Posterior cingulate gyrus (tissue), 11 donors: ENCODE measurements at regions not wholly inside any gene's neighbourhood (a gene's known extent, or its start where the extent isn't known, plus 50 kb on each side); places are given as distances from the start of the nearest gene placed in this dataset.

Experiments
- DNase-seq, 10 donors: peaks; one replicate each; pipeline versions ENCODE4 v3.0.0 to v3.0.0-alpha.2; 2020 to 2021; ENCODE audit warnings: mixed read lengths in 3 of 10
- intact Hi-C: fragments of 100-400 bp; cut with DNase I; formaldehyde crosslinking; loops from one replicate; pipeline ENCODE4 v1.15.1; 2023

DNA sequence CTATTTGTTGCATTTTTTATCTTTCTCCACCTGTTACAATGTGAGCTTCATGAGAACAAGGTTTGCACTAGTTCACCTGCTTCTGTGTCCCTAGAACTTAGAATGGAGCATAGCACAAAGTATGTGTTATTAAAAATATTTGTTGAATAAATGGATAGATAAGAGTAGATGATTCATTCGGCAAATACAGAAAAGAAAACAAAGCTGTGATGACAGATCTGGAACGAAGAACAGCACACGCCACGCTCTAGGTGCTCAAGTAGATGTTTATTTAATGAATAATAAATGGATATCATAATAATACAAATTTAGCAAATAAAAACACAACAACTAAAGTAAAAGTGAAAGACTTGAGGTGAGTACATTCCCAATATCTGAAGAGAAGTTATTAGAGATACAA is 273.1 kb downstream of the HAO1 start:
- intact Hi-C loops = no loop called here

DNA sequence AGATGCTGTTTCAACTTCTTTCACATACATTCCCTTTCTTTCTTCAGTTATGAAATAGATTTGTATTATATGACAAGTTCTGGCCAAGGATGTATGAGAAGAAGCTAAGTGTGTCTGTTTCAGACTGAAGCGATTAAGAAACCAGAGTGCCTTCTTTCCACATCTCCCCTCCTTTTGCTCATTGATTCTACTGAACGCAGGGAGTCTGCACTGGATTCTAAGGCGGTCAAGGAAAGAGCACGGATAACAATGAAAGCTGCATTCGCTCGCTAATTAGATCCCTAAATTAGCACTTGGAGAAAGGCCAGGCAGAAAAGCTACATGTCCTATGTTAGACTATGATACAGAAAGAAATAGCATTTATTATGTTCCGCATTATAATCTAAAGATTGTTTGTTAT is 267.7 kb downstream of the HAO1 start:
- DNase-seq = no peak
- intact Hi-C loops = no loop called here

More for the DNA sequence above, 273.1 kb downstream of the HAO1 start:
- no peak for DNase-seq

DNA sequence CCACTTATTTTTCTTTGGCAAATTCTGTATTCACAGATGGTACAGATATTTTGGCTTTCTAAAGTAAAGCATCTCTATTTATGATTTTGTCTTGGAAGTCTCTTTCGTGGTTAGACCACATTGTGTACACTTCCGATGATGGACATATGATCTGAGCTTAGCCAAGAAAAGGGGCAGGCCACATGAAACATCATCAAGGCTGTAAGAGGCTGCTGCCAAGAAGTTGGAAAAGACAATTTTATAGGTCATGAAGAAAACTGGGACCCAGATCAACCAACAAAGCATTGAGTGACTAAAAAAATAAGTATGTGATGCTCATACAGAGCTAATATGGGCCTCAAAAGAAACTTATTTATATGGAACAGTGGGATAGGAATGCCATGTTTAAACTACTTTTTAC is 266.4 kb downstream of the HAO1 start:
- intact Hi-C loops = no loop called here
- no peak for DNase-seq

DNA sequence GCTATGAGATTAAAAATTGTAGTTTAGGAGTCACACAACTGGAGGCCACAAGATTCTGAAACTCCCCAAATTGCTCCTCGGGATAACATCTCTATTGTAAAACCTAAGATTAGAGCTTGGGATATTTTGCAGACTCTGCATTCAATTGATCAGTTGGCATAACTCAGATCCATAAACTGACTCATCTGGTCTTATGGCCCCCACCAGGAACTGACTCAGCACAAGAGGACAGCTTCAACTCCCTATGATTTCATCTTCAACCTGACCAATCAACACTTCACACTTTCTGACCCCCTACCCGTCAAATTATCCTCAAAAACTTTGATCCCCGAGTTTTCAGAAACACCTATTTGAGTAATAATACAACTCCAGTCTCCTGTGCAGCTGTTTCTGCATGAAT is 257.3 kb downstream of the HAO1 start:
- intact Hi-C loops = no loop called here
- no peak for DNase-seq

DNA sequence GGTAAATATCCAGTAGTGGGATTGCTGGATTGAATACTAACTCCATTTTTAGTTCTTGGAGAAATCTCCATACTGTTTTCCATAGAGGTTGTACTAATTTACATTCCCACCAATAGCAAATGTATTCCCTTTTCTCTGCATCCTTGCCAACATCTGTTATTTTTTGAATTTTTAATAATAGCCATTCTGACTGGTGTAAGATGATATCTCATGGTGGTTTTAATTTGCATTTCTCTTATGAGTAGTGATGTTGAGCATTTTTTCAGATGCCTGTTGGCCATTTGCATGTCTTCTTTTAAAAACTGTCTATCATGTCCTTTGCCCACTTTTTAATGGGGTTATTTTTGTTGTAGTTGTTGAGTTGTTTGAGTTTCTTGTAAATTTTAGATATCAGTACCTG is 253.2 kb downstream of the HAO1 start:
- intact Hi-C loops = no loop called here
- DNase-seq = no peak

DNA sequence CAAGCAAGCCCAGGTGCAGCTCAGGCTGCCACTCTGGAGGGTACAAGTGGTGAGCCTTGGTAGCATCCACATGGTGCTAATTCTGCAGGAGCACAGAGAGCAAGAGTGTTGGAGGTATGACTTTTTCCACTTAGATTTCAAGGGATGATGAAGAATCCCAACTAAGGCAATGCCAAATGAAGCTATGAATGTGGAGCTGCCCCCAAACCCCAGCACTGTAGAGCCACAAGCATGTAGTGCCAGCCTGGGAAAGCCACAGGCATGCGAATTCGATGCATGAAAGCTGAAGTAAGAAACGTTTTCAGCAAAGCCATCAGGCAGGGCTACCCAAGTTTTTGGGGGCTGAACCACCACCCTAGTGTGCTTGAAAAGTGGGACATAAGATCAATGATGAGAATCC is 251.1 kb downstream of the HAO1 start:
- no peak for DNase-seq
- intact Hi-C loops = no loop called here

DNA sequence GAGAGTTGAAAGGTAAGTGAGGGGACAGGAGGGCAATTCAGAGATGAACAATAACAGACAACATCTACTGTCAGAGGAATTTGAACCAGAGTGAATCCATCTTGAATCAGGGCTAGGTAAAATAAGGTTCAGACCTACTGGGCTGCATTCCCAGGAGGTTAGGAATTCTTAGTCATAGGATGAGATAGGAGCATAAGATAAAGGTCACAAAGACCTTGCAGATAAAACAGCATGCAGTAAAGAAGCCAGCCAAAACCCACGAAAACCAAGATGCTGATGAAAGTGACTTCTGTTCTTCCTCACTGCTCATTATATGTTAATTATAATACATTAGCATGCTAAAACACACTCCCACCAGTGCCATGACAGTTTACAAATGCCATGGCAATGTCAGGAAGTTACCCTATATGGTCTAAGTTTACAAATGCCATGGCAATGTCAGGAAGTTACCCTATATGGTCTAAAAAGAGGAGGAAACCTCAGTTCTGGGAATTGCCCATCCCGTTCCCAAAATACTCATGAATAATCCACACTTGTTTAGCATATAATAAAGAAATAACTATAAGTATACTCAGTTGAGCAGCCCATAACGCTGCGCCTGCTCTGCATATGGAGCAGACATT is 248.5 kb downstream of the HAO1 start:
- intact Hi-C loops = no loop called here
- DNase-seq = no peak

DNA sequence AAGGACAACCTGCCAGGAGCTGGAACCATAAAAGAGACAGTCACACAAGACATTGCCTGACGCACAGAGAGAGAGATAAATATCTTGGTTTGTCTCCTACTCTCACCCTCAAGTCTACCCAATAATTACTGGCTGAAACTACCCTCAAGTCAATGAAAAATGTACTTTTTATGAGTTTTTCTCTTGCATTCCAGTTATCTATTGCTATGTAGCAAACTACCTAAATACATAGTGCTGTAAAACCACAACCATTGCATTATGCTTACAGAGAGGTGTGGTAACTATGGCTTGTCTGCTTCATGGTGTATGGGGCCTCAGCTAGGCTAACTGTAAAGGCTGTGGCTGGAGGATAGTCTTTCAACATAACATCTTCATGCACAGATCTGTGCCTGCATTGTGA is 247.8 kb downstream of the HAO1 start:
- no peak for DNase-seq

DNA sequence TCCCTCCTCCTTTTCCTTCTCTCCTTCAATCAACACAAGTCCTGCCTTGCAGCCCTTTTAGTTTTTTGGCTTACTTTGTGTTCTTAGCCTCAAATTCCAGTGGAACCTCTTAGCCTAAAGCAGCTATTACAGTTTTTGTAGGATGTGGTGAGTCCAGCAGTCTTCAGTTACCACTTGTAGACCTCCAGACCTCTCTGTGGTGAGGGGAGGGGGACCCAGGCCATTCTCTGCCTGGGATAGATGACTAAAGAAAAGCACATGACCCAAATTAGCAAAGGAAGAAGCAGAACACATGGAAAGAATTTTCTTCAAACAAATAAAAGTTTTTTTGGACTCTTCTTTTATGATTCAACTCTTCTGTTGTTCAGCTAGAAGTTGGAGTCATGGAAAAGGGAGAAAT is 246.5 kb downstream of the HAO1 start:
- intact Hi-C loops = no loop called here
- DNase-seq = no peak

More for the DNA sequence above, 247.8 kb downstream of the HAO1 start:
- intact Hi-C loops = no loop called here

DNA sequence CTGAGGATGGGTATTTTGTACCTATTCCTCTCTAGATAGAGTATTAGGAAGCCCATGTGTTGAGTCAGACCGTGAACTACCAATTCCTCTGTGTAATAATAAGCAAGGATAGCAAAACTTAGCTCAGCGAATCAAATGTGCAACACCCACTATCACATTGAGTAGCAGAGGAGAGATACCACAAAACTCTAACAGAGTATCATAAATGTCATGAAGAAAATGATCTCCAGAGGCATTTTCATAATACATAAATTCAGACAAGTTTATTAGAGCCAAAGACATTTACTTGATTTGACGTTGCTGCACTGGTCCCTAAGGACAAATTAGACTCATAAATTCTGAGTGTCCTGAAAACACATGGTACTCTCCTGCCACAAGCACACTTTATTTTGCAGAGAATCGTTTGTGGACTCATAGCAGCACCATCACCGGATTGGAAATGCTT is 245.2 kb downstream of the HAO1 start:
- DNase-seq = no peak
- intact Hi-C loops = no loop called here

DNA sequence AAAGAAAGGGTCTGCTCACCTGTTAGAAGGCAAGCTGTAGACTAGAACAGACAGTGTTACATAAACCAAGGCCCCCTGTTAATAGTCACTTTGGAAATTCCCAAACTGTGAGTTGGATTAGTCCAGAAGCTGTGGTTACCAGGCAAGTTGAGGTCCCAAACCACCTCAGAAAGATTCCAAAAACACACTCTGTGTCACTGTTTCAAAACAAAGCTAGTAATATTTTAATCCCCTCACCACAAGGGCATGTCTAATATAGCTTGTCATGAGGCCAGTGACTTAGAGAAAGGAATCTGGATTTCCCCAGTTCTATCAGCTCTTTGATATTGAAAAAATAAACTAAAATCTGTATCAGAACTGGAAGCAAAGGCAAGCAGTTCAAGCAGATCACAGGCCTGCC is 244.6 kb downstream of the HAO1 start:
- intact Hi-C loops = no loop called here
- DNase-seq = no peak

DNA sequence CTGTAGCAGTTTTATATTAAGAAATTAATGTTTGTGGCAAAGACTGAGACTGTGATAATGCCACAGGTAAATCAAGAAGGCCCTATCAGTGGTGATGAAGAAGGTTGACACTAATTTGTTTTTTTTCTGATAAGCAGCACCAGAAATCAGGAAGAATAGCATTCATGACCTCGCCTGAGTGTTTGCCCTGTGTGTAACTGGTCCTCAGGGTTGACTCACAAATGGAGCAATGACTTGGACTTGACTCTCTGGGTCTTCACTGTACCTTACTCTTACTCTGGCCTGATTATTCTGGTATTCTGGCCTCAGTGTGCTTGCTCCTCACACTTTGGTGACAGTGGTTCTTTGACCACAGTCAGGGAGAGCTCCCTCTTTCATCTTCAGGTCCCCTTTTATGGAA is 243.9 kb downstream of the HAO1 start:
- intact Hi-C loops = no loop called here
- DNase-seq = no peak

DNA sequence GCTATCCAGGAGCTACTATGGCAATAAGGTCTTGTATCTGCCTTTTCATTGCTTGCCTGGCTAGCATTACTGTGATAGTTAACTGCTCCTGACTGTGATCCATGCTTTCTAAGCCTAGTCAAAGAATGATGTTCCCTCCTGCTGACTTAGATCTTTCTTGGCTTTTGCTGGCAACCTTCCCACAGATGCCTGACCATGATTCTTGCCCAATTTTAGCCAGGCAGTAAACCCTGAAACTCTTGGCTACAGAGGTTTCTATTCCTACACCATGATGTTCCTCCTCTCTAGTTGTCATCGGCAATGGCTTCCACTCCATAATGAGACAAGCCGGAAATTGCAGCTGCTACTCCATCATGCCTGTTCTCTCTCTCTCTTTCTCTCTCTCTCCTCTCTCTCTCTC is 238.1 kb downstream of the HAO1 start:
- intact Hi-C loops = no loop called here
- DNase-seq = no peak

DNA sequence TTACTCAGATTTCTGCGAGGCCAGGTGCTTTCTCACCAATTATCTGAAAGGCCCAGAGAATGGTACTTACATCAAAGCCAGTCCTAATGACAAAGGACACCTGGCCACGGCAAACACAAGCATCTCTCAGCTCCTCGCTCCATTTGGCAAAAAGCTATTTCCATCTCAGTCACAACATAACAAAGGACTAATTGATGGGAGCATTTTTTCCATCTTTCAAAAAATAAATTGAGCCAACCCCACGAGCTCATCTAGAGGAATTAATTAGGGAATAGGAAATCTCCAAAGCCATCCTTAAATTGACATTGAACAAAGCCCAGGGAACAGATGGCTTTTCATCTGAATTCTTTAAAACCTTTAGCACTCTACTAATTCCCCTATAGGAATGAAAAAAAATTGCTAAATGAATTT is 236.7 kb downstream of the HAO1 start:
- no peak for DNase-seq
- intact Hi-C loops = no loop called here

DNA sequence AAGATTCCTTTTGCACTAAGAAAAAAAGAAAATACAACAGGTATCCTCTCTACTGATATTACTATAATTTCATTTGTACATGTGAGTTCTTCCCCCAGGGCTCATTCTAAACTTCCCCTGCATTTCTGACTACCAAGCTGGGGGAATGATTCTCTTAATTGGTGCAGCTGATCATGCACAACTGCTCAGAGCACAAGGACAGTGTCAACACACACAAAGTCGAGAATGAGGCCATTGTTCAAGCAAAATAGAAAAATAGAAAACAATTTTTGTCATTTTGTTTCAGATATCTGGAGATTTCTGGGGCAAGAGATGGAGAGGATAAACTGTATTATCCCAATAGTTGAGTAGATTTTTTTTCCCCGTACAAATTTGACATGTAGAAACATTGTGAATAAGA is 236.3 kb downstream of the HAO1 start:
- no peak for DNase-seq

DNA sequence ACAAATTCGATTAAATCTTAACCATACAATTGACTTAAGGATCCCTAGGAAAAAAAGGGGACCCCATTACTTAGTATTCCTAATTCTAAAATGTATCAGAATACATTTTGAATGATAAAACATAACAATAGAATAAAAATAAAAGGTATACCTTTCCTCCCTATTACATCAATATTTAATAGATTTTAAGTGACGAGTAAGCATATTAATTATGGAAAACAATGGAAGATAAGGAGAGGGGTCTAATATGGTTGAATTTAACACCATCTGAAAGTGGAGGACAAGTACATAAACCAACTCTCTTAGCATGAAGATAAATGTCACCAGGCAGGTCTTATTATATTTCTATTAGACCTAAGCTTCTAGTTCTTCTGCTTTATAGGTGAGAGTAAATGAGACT is 232.1 kb downstream of the HAO1 start:
- DNase-seq = no peak
- intact Hi-C loops = no loop called here

More for the DNA sequence above, 236.3 kb downstream of the HAO1 start:
- intact Hi-C loops = no loop called here

DNA sequence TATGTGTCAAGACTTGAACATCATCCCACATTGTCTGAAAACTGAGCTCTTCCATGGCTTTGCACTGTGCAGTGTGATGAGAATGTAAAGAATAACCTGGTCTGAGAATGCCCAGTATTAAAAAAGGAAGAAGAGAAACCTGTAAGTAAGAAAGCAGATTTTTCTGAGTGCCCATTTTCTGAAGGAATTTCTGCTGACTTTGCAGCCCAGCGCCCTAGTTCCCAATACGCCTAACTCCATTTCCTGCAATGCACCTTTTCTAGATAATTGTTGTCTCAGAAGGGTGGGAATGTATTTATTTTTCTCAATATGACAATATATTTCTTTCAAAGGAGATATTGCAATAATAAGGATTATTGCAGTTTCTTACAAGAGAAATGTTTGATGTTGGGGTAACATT is 231.5 kb downstream of the HAO1 start:
- no peak for DNase-seq
- intact Hi-C loops = no loop called here

DNA sequence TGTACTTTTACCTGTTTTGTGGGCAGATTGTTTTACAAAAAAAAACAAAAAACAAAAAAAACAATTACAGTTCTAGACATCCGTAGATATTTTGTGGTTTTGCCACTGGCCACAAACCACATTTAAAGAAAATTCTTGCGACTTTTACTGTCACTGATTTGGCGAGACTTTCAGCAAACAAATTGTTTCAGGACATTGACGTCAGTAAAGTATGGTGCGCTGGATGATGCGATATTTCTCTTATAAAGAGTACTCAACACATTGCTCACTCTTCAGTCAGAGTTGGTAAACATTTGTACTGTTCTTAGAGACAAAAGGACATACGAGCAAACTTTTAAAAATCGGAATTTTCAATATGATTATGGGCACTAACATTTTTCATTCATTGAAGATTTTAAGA is 229.8 kb downstream of the HAO1 start:
- intact Hi-C loops = no loop called here
- DNase-seq = no peak

DNA sequence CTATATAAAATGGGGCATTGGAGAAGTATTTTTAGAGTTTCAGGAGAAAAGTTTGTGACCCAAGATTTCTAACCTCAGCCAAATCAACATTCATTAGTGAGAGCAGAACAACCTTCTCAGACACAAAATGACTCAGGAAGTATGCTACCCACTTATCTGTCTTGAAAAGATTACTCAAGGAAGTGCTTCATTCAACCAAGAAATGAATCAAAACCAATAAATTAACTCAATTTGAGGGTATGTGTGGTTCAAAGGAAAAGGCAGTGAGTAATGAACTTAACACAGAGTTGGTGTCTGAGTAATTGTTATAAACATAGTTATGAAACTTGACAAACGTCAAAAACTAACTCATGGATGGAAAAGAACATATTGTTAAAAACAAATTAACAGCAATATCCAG is 227.6 kb downstream of the HAO1 start:
- no peak for DNase-seq
- intact Hi-C loops = no loop called here

DNA sequence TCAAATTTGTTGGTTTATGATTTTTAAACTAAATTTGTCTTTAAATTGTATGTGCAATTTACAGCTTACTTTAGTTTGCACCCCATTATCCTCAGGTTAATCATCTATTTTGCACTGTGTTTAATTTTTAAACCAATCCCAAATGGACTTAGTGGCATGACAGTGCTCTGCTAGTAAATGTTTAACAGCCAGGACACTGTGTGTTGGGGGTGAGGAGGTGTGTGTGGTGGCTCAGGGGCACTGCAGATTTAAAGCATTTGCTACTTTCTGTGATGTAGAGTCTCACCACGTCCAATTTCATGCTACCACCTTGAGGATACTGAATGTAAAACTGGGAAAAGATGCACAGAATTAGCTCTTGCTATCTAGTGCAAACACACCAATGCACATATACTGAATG is 225.7 kb downstream of the HAO1 start:
- no peak for DNase-seq
- intact Hi-C loops = no loop called here

DNA sequence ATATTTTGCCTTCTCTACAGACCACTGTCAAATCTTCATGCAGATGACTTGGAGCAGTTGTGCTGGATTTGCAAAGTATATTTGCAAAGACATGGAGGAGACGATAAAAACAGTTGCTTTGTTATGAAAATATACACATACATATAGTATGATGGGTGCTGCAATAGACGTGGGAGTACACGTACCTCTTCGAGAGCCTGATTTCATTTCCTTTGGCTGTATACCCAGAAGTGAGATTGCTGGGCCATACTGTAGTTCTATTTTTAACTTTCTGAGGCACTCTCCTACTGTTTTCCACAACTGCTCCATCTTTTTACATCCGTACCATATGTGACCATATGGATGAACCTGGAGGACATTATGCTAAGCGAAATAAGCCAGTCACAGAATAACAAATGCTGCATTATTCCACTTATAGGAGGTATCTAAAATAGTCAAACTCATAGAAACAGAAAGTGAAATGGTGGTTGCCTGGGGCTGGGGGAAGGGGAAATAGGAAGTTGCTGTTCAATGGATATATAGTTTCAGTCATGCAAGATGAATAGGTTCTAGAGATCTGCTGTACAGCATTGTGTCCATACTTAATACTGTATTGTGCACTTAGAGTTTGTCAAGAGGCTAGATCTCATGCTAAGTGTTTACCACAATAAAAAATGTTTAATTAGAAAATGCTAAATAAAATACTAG is 223.8 kb downstream of the HAO1 start:
- DNase-seq = no peak

DNA sequence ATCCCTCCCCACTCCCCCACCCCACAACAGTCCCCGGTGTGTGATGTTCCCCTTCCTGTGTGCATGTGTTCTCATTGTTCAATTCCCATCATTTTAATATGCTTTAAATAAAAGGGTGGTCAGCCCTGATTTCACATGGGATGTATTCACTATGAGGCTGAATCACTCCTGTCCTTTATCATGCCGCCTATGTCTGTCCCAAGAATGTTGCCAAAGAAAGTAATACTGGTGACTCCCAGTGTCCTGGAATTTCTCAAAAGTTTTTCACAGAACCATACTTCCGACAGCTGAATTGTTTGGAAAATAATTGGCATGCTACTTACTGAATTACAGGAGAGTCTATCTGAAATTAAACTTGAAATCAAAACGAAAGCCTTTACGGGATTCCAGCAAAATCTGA is 217.7 kb downstream of the HAO1 start:
- intact Hi-C loops = no loop called here
- no peak for DNase-seq

More for the DNA sequence above, 223.8 kb downstream of the HAO1 start:
- intact Hi-C loops = no loop called here

DNA sequence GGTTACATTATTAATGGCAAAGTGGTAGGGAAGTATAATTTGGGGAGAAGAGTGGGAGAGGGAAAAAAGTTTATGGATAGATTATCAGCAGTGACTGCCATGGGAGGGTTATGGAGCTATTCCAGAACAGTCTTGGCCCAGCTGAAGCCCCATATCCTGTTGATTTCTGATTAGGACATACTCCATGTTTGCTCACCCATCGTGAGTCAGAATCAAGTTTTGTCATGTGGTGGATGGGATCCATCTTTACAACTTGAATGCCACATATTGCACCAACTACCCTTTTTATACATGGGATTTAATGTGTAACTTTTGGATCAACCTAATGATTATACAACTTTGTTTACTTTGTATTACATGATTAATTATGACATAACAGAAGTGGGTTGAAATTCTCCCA is 217.0 kb downstream of the HAO1 start:
- DNase-seq = no peak
- intact Hi-C loops = no loop called here
